ENCODE measurements at regions not wholly inside any gene's neighbourhood (a gene's known extent, or its start where the extent isn't known, plus 50 kb on each side); places are given as distances from the start of the nearest gene placed in this dataset.

- no peak for FAIRE-seq
Measured at GRCh38 chr12:58593557-58594304, 326.6 kb downstream of the LRIG3 start.

GRCh38 chr12:58596381-58596780 is 323.9 kb downstream of the LRIG3 start:
- FAIRE-seq = no peak

DNA sequence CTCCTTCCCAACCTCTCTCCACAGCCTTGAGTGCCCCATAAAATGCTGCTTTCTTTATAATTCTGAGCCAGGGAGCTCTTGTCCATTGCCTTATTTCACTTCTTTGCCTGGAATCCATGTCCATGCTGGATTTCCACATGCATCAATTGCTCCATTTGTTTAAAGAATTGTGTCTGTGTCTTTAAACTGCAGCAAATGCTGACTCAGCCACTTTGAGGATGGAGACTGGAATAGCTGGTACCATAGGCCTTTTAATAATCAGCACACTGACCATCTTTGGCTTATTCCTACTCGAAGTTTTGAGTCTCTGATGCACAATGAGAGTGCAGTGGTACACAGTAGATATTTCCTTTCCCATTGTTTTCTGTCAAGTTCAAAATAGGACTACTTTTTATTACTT is 318.8 kb downstream of the LRIG3 start:
- FAIRE-seq = no peak

GRCh38 chr12:58602179-58602578 is 318.1 kb downstream of the LRIG3 start:
- FAIRE-seq = no peak

- no peak for FAIRE-seq
Measured at GRCh38 chr12:58602736-58603135, 317.6 kb downstream of the LRIG3 start.

GRCh38 chr12:58607805-58608204 is 312.5 kb downstream of the LRIG3 start:
- no peak for FAIRE-seq

- no peak for FAIRE-seq
Measured at GRCh38 chr12:58608711-58609110, 311.6 kb downstream of the LRIG3 start.

DNA sequence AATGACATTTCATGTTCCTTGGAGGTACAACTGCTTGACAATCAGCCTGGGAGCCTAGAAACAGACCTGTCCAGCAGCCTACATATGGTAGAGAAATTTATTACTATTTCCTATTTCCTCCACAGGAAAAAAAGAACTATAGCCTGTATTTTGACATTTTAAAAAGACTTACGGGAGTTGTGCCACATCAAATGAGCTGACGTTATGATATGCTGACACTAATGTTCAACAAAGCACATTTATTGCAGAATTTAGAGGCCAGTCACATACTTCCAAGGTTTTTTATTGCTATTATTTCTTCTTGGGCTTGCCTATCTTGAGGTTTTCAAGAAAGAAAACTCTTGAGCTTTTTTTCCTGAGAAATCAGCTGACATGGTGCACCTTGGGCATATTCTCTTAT is 305.3 kb downstream of the LRIG3 start:
- FAIRE-seq = no peak

GRCh38 chr12:58615576-58615975 is 304.7 kb downstream of the LRIG3 start:
- FAIRE-seq = no peak

DNA sequence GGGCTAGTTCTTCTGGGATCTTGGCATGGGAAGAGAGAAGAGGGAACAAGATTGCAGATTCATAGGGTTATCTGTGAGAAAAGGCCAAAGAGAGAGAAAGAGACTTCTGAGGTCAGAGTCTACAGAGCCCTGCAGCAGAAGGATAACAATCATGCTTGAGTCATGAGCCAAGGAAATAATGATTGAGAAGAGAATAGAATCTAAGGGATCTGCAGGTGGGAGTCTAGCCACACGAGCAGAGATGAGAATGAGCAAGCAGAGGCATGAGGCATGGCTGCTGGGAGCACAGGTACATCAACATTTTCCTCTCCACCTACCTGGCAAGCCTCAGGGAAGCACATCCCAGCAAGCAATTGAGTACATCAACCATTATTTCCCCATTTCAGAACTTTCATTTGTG is 303.7 kb downstream of the LRIG3 start:
- FAIRE-seq = no peak

DNA sequence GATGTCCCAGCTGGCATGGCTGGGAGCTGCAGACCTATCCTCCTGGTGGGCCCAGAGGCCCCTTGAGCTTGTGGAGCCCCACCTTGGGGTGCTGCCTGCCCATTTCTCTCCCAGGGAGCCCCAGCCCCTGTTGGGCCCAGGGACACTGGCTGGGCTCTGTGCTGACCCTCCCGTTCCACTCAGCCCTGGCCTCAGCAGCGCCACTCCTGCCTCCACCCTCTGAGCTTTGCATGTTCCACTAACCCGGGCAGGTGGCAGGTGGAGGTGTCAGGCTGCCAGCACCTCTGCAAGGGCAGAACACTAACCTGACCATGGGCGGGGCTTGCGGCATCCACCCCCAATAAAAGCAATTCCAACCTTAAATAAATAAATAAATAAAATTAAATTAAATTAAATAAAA is 299.2 kb downstream of the LRIG3 start:
- no peak for FAIRE-seq

DNA sequence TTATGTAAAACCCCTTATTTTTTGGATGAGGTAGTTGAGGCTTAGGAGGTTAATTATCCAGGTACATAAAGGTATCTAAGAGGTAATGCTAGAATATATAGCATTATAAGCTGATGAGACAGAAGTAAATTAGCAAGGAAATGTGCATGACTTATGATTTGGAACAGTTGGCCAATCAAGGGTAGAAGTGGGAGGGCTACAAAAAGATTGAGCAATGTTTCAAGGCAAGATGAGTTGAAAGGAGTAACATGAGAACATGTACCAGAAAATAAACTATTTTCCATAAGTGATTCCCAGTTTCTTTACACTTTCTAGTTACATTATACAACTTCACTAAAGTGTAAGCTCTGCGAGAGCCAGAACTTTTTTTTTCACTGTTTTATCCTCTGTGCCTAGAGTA is 290.9 kb downstream of the LRIG3 start:
- FAIRE-seq = no peak

DNA sequence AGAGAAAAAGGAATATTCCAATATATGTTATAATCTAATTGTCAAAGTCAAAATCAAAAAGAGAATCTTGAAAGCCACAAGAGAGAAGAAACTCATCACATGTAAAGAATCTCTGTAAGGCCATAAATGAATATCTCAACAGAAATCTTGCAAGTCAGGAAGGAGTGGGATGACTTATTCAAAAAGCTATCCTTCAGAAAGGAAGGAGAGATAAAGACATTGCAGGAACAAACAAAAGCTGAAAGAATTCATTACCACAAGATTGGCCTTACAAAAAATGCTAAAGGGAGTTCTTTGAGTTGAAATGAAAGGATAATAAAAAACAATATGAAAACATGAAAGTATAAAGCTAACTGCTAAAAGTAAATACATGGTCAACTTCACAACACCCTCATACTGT is 286.8 kb downstream of the LRIG3 start:
- FAIRE-seq = peak; percentile 86

GRCh38 chr12:58639318-58639934 is 280.9 kb downstream of the LRIG3 start:
- no peak for FAIRE-seq

GRCh38 chr12:58640314-58640713 is 280.0 kb downstream of the LRIG3 start:
- no peak for FAIRE-seq

DNA sequence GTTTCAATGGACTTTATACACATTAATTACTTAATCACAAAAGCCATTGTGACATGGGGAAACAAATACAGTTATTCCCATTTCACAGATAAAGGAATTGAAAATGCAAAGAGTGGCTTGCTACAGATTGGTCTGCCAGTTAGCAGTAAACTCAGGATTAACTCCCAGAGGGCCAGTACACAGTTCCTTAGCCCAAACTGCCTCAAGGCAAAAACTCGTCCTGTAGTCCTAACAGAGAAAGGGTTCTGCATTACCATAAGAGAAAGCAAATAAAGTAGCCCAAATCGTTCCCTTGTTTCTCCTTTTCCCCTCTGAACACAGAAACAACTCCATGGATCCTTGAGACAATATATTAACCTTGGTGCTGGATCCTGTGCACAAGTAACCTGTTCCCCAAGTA is 274.4 kb downstream of the LRIG3 start:
- no peak for FAIRE-seq

DNA sequence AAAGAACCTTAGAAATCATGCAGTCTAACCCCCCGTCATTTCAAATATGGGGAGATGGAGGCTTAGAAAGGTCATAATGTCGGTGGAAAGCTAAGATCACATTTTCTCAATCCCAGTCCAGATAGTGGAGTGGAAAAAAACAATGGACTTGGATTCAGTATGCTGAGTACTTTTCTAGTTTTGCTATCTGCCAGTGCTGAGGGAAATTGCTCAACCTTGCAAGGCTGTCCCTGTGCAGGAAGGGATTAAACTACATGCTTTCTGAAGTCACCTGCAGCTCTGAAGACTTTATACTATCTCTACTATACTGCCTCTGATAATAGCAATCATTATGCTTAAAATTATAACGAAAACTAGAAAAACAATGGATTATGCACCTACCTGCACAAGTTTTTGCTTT is 272.8 kb downstream of the LRIG3 start:
- FAIRE-seq = no peak

DNA sequence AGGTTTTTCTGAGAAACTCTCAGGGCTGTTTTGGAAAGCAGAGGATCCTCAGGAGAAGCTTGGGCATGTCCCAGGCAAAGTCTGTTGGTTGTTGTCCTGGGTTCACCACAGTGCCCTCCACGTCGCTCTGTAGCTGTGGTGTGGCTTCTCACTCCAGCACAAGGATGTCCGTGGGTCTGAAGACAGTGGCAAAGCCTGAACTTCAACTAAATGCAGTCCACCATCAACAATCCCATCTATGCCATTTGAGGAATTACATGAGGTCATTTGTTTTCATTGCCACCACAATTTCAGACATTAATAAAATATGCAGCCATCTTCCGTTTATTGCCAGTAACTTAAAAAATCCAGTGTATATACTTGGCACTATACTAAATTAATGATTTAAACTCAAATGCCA is 272.1 kb downstream of the LRIG3 start:
- no peak for FAIRE-seq

- no peak for FAIRE-seq
Measured at GRCh38 chr12:58651850-58652249, 268.5 kb downstream of the LRIG3 start.

GRCh38 chr12:58654021-58654420 is 266.3 kb downstream of the LRIG3 start:
- FAIRE-seq = no peak

DNA sequence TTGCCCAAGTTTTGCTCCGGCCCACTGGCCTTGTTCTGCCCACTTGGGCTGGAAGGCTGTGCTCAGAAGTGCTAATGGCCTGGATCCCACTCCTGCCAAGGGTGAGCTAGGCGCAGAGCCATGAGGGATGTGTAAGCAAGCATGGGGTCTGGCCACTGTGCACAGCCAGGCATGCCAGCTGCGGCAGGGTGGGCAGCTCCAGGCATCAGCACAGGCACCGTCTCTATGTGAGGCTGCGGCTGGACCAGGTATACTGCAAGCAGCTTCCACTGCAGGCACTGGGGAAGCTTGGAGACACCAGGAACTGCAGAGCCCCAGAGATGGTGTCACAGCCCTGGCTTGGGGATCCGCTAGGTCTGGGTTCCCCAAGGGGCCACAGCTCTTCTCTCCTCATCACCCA is 264.9 kb downstream of the LRIG3 start:
- FAIRE-seq = no peak

DNA sequence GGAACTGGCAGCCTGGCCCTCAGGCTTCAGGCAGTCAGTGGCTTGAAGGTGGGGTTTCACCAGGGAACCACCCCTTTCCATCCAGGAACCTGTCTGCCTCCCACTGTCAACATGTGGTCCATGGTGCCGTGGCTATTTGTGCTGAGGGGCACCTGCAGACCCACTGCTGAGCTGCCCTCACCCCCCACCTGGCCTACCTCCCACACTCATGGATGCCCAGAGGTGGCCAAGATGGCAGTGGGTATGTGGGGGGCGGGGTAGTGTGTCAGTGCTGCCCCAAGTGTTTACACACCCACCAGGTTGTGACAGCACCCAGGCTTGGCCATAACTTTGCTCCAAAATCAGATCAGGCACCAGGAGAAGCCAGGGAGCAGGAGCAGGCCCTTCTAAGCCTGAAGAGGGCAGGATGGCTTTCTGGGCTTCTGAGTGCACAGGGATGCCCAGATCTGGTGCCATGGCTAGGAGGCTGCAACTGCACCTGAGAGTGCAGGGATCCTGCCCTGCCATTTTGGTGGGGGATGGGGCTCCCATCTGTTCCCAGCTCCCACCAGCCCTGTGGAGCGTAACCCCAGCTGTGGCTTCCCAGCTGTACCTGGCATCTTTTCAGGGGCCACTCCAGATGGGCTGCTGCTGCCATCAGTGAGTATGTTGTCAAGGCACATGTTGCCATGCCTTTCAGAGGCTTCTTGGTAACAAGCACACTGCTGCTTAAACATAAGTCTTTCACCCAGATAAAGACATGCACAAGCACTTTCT is 263.9 kb downstream of the LRIG3 start:
- FAIRE-seq = no peak

GRCh38 chr12:58657190-58657589 is 263.1 kb downstream of the LRIG3 start:
- FAIRE-seq = no peak

GRCh38 chr12:58665375-58665774 is 254.9 kb downstream of the LRIG3 start:
- FAIRE-seq = no peak

Data from endometrium (tissue), 2 donors.